ENCODE measurements at regions not wholly inside any gene's neighbourhood (a gene's known extent, or its start where the extent isn't known, plus 50 kb on each side); places are given as distances from the start of the nearest gene placed in this dataset.

DNA sequence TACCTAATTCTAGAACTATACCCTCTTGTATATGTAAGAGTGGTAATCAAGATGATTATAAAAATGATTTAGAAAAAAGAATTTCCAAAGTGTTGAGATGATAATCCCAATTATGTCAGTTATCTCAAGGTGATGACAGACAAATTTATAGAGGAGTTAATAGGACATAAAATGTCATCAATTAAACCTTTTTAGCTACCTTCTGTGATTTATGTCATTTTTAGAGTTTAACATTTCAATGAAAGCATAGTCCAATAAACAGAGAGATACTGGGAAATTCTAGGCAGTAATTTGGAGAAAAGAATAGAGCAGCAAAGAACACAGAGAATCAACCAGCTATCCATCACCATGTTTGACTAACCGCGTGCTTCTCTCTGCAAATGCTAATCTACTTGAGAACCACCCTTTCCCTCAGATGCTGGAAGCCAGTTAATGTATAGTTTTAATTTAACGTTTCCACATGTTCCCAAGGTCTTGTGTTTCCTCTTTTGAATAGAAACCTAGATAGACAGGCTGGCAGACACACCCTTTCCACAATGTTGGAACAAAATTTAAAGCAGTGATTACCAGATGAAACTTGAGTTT, 433.1 kb upstream of the FAM241A start:
- no peak overlapping the region for H3K27ac ChIP-seq (ENCODE audit: low read length)
- no peaks in the 10 kb centered on the region for H3K9me3 ChIP-seq (ENCODE audit: low read length)
- no peaks in the 10 kb centered on the region for H3K36me3 ChIP-seq (ENCODE audit: insufficient read depth, low read length)
- no peak overlapping the region for H2AFZ ChIP-seq (ENCODE audit: low read depth, low read length)
- no peaks in the 10 kb centered on the region for H3K79me2 ChIP-seq (replicated peaks; ENCODE audit: insufficient read depth, low read length)
- no peaks in the 10 kb centered on the region for H3K27me3 ChIP-seq (ENCODE audit: insufficient read depth, low read depth, low read length)
- H3K4me2 ChIP-seq (ENCODE audit: low read length), result no peak overlapping the region
- H3F3A ChIP-seq (ENCODE audit: insufficient read depth, low read length, poor library complexity, severe bottlenecking), result no peaks in the 10 kb centered on the region
- no peak for TF ChIP-seq SMC3 (conservative IDR thresholded peaks at IDR 0.05; ENCODE audit: poor library complexity)
- no peak for TF ChIP-seq RAD21 (conservative IDR thresholded peaks at IDR 0.05)
- TF ChIP-seq, protein P1, sequence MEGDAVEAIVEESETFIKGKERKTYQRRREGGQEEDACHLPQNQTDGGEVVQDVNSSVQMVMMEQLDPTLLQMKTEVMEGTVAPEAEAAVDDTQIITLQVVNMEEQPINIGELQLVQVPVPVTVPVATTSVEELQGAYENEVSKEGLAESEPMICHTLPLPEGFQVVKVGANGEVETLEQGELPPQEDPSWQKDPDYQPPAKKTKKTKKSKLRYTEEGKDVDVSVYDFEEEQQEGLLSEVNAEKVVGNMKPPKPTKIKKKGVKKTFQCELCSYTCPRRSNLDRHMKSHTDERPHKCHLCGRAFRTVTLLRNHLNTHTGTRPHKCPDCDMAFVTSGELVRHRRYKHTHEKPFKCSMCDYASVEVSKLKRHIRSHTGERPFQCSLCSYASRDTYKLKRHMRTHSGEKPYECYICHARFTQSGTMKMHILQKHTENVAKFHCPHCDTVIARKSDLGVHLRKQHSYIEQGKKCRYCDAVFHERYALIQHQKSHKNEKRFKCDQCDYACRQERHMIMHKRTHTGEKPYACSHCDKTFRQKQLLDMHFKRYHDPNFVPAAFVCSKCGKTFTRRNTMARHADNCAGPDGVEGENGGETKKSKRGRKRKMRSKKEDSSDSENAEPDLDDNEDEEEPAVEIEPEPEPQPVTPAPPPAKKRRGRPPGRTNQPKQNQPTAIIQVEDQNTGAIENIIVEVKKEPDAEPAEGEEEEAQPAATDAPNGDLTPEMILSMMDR (IDR thresholded peaks at IDR 0.05; ENCODE audit: poor library complexity, severe bottlenecking), result no peak
- no peaks in the 10 kb centered on the region for H3K9me2 ChIP-seq (ENCODE audit: insufficient read depth, low read length)
- no peak overlapping the region for H3K9ac ChIP-seq (ENCODE audit: low read length)
- H4K20me1 ChIP-seq (ENCODE audit: insufficient read depth), result no peaks in the 10 kb centered on the region
- no peak overlapping the region for H3K4me3 ChIP-seq (ENCODE audit: low read length)

DNA sequence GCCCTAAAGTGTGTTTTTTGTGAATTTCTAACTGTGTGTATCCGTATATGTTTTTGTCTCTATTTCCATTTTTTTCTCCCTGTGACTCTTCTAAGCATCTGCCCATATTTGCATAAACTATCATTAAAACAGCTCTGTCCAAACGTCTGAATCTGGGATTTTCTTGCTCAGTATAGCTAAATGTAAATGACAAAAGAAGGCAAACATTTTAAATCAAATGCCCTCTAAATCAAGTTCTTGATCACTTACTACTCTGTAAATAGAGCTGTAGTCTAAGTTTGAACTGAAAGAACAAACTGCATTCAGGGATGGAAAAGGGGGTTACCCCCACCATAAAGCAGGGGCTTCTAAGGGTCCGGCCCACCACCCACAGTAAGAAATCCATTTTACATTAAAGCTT, 432.0 kb upstream of the FAM241A start:
- no peaks in the 10 kb centered on the region for H3K79me2 ChIP-seq (replicated peaks; ENCODE audit: insufficient read depth, low read length)
- H3K9ac ChIP-seq (ENCODE audit: low read length), result no peak overlapping the region
- H3K36me3 ChIP-seq (ENCODE audit: insufficient read depth, low read length), result no peaks in the 10 kb centered on the region
- no peaks in the 10 kb centered on the region for H3K9me3 ChIP-seq (ENCODE audit: low read length)
- no peaks in the 10 kb centered on the region for H3K9me2 ChIP-seq (ENCODE audit: insufficient read depth, low read length)
- H3K4me3 ChIP-seq (ENCODE audit: low read length), result no peak overlapping the region
- H3K27me3 ChIP-seq (ENCODE audit: insufficient read depth, low read depth, low read length), result no peaks in the 10 kb centered on the region
- H3K4me2 ChIP-seq (ENCODE audit: low read length), result no peak overlapping the region
- H4K20me1 ChIP-seq (ENCODE audit: insufficient read depth), result no peaks in the 10 kb centered on the region
- H3K27ac ChIP-seq (ENCODE audit: low read length), result no peak overlapping the region
- no peak overlapping the region for H2AFZ ChIP-seq (ENCODE audit: low read depth, low read length)
- no peaks in the 10 kb centered on the region for H3F3A ChIP-seq (ENCODE audit: insufficient read depth, low read length, poor library complexity, severe bottlenecking)
- TF ChIP-seq, protein P2, sequence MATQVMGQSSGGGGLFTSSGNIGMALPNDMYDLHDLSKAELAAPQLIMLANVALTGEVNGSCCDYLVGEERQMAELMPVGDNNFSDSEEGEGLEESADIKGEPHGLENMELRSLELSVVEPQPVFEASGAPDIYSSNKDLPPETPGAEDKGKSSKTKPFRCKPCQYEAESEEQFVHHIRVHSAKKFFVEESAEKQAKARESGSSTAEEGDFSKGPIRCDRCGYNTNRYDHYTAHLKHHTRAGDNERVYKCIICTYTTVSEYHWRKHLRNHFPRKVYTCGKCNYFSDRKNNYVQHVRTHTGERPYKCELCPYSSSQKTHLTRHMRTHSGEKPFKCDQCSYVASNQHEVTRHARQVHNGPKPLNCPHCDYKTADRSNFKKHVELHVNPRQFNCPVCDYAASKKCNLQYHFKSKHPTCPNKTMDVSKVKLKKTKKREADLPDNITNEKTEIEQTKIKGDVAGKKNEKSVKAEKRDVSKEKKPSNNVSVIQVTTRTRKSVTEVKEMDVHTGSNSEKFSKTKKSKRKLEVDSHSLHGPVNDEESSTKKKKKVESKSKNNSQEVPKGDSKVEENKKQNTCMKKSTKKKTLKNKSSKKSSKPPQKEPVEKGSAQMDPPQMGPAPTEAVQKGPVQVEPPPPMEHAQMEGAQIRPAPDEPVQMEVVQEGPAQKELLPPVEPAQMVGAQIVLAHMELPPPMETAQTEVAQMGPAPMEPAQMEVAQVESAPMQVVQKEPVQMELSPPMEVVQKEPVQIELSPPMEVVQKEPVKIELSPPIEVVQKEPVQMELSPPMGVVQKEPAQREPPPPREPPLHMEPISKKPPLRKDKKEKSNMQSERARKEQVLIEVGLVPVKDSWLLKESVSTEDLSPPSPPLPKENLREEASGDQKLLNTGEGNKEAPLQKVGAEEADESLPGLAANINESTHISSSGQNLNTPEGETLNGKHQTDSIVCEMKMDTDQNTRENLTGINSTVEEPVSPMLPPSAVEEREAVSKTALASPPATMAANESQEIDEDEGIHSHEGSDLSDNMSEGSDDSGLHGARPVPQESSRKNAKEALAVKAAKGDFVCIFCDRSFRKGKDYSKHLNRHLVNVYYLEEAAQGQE (IDR thresholded peaks at IDR 0.05; ENCODE audit: borderline replicate concordance), result no peak
- TF ChIP-seq RAD21 (conservative IDR thresholded peaks at IDR 0.05) (no peak), POLR2AphosphoS5 (IDR thresholded peaks at IDR 0.05) (no peak), EP300 (conservative IDR thresholded peaks at IDR 0.05; ENCODE audit: poor library complexity, severe bottlenecking) (no peak), TAF1 (IDR thresholded peaks at IDR 0.05; ENCODE audit: low read depth) (no peak)

DNA sequence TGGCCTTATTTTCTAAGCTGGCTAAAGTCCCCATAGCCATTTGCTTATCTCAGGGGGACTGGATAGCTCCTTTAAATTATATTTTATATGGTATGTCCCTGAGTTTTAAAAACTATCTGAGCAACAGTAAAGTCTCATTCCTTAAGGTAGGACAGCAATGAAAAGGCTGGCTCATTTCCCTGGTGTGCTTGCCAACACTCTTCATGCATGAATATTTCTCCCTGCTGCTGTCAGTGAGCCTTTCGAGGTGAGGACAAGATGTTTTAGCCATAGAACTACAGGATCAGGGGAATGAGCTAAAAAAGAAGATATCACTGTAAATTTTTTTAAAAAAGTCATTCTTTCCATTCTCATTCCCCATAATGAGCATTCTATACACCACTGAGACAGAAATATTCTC, 427.3 kb upstream of the FAM241A start:
- no peaks in the 10 kb centered on the region for H3K27me3 ChIP-seq (ENCODE audit: insufficient read depth, low read depth, low read length)
- no peak overlapping the region for H3K4me3 ChIP-seq (ENCODE audit: low read length)
- H3K4me2 ChIP-seq (ENCODE audit: low read length), result no peak overlapping the region
- no peak overlapping the region for H2AFZ ChIP-seq (ENCODE audit: low read depth, low read length)
- TF ChIP-seq SMC3 (conservative IDR thresholded peaks at IDR 0.05; ENCODE audit: poor library complexity), result no peak
- no peak for TF ChIP-seq MXI1 (conservative IDR thresholded peaks at IDR 0.05; ENCODE audit: poor library complexity, severe bottlenecking)
- TF ChIP-seq, protein P1 (IDR thresholded peaks at IDR 0.05; ENCODE audit: poor library complexity, severe bottlenecking), result no peak
- TF ChIP-seq EZH2 (IDR thresholded peaks at IDR 0.05; ENCODE audit: borderline replicate concordance, insufficient read depth, low read length, poor library complexity, severe bottlenecking), result no peak
- TF ChIP-seq EP300 (conservative IDR thresholded peaks at IDR 0.05; ENCODE audit: poor library complexity, severe bottlenecking), result no peak
- no peaks in the 10 kb centered on the region for H4K20me1 ChIP-seq (ENCODE audit: insufficient read depth)
- H3K79me2 ChIP-seq (replicated peaks; ENCODE audit: insufficient read depth, low read length), result no peaks in the 10 kb centered on the region
- no peak overlapping the region for H3K9ac ChIP-seq (ENCODE audit: low read length)
- no peaks in the 10 kb centered on the region for H3K9me3 ChIP-seq (ENCODE audit: low read length)
- no peaks in the 10 kb centered on the region for H3K9me2 ChIP-seq (ENCODE audit: insufficient read depth, low read length)
- no peaks in the 10 kb centered on the region for H3F3A ChIP-seq (ENCODE audit: insufficient read depth, low read length, poor library complexity, severe bottlenecking)
- no peak overlapping the region for H3K27ac ChIP-seq (ENCODE audit: low read length)
- no peaks in the 10 kb centered on the region for H3K36me3 ChIP-seq (ENCODE audit: insufficient read depth, low read length)
